NCI-H69 (cell line): ENCODE measurements at regions not wholly inside any gene's neighbourhood (a gene's known extent, or its start where the extent isn't known, plus 50 kb on each side); places are given as distances from the start of the nearest gene placed in this dataset.

Experiments
- DNase-seq: peaks from one replicate; lab custom pipeline; 2025; lab: John Stamatoyannopoulos, UW

GRCh38 chr6:146886587-146887446 is 288.0 kb downstream of the ADGB start:
- no peak for DNase-seq

DNA sequence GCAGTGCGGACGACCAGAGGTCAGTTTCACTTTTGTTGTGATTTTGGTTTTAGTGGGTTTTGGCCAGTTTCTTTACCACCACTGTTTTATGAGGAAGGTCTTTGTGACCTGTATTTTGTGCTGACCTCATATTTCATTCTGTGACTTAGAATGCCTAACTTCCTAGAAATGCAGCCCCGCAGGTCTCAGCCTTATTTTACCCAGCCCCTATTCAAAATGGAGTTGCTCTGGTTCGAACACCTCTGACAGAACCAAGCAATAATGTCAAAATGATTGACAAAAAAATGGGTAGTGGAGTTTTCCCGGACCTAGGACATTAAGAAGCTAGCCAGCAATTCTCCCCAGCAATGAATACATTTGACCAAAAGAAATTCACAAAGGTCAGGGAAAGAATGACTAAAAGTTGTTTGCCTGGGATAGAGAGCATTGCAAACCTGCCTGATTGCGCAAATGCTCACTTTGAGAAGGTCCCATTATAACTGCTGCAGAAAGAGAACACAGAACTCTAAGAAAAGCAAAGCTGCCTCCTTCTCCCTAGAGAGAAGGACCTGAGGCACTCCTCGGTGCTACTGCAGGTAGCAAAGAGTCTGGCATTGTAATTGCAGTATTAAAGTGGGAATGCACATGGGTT is 288.8 kb downstream of the ADGB start:
- DNase-seq = no peak

DNA sequence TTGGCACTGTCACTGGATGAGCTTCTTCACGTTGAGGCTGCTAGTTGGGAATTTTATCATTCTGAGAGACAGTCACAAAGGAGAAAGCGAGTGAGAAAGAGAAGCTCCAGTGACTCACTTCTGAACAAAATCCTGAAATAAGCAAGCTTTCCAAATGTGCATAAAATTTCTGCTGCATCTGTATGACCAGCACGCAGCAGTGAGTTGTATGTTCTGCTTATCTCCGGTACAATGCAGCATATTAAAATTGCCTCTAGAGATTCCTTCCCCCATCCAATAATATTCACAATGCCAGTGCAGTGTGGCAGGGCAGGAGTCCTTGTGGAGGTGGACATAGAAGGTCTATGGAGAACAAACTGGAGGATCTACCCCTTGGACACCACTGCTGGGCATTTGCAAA is 290.5 kb downstream of the ADGB start:
- DNase-seq = no peak

GRCh38 chr6:146890172-146890571 is 291.4 kb downstream of the ADGB start:
- DNase-seq = no peak

DNA sequence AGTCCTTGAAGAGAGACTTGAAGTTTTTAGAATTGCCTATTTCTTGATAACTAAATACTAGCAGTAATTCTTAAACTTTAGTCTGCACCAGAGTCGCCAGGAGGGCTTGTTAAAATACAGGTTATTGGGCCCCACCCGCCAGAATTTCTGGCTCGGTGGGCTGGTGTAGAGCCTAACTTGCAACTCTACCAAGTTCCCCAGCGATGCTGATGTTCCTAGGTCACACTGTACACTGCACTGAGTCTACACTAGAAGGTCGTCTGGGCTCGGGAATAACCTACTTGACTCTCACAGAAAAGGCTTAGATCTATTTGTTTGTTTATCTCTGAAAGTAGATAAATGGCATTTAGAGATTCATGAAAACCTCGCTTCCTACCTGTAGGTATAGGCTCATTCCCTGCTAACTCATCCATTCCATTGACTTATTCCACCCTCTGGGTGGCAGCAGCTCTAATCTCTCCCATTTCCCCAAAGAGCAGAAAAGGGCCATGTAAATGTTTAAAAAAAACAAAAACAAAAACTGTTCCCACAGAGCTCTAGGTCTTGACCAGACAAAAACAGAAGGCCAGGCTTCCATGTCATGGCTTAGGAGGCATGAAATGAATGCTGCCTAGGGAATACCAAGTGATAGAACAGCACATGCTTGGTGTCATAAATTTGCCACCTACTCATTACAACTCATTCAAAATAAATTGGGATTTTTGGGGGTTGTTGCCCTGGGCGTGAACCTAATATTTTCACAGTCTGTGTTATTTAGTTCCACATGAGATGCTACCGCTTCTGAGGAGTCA is 292.1 kb downstream of the ADGB start:
- no peak for DNase-seq

DNA sequence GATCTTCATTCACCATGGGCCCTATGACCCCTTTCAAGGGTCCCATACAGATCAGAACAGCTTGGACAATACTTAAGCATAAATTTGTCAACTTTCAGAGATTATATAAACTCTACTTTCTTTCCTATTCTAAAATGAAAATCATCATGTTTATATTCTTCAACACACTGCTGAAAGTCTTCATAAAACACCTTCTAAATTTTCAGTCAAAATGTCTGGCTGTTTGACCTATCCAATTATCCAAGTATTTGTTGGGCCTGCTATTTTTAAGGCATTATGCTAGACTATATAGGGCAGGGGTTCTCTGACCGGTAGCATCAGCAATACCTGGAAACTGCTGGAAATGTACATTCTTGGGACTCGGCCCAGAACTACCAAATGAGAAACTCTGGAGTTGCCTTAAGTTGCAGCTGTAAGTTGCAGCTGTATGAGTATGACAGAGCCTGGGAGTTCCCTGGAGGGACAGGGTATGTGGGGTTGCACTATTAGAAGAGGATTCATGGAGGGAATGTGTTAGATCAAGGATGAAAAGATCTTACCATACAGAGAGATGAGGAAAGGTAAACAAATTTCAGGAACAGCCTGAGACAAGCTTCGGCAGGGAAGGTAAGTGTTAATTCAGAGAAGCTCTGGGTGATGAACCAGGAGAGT is 293.0 kb downstream of the ADGB start:
- no peak for DNase-seq

GRCh38 chr6:146892283-146892612 is 293.5 kb downstream of the ADGB start:
- no peak for DNase-seq

- DNase-seq = no peak
Observed at GRCh38 chr6:146892613-146893401, 294.0 kb downstream of the ADGB start.

DNA sequence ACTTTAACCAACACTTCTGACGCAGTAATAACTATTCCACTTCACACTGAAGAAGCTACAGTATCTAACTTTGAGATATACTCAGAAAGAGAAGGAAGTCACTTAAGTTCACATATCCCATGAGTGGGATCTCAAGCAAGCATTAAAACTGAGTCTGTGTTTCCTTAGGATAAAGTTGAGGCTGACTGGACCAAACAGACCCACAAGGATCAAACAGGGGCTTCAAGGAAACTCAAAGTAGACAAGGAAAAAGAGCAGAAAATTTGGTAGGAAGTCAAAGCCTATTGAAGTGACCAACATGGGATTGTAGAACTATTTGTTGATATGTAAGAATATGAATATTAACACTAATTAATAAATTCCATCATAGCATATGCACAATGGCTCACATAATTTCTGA is 294.9 kb downstream of the ADGB start:
- DNase-seq = no peak

GRCh38 chr6:146894624-146895023 is 295.9 kb downstream of the ADGB start:
- DNase-seq = no peak

GRCh38 chr6:146895101-146895771 is 296.5 kb downstream of the ADGB start:
- DNase-seq = no peak

DNA sequence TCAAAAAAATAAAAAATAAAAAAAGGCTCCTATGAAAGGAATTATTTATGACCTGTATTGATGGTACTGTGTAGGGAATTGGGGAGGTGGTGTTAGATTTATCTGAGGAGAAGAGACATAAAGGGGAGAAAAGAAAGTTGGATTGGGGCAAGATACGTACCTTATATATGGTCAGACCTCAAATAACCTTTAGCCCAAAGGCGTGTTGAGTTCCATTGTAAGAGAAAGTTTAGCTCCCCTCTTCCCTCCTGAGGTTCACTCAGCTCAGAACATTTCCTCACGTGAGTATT is 296.9 kb downstream of the ADGB start:
- no peak for DNase-seq

DNA sequence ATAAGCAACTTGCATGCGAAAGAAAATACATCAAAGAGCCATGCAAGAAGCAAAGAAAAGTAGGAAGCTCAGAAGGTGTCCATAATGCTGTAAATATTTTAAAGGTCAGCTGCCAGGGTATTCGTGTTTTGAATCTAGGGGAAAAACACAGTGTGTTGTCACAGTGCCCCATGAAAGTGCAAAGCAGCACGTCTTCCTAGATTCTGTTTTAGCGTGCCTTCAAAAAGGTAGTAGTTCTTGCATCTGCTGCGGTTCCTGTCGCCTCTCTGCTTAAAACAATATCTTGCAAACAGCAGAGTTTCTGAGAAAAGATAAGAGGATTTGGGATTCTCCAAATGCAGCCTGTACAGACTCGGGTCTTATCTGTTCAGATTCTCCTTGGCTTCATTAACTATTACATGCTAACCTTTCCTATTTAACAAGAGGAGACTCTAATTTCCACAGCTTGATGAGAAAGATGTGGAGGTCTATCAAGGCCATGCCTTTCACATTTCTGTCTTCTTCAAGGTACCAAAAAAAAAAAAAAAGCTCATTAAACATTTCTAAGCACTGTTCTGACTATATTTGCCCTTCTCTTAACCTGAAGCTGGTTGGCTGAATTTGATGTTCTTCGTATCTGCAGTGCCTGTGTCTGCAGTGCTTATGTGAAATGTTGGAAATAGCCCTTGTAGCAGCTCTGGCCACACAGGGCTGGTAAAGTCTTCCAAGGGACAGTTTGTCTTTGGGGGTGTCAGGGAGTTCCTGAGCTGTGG is 297.5 kb downstream of the ADGB start:
- DNase-seq = no peak

DNA sequence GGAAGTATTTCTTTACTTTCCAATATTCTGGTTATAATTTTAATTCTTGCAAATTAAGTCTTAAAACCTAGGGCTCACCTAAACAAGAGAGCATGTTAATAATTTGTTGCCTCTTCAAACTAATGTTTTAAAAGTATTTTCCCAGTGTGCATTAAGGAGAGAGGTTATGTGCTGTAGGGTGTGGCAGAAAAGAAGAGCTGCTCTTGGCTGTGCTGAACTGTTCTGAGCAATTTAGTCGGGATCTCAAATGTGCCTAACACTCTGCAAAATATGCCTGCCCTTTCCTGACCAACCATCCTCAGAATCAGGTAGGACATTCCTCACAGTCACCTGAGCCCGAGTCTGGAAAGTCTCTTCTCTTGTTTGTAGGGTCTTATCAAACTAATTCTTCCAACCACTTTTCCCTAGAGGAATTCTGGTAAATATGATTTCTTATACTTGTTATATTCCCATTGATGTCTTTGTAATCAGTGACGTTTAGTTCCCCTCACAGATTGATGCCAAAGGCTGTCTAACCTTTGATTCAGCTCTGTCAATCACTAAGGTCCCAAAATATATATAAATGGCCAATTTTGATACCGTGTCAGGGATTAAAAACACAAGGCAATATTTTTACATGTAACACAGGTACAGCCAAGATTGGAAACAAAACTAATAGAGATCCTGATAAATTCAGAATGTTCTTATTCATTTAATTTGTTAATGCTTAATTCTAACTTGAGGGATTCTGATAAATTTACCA is 298.4 kb downstream of the ADGB start:
- no peak for DNase-seq

GRCh38 chr6:146898069-146898887 is 299.5 kb downstream of the ADGB start:
- DNase-seq = no peak

DNA sequence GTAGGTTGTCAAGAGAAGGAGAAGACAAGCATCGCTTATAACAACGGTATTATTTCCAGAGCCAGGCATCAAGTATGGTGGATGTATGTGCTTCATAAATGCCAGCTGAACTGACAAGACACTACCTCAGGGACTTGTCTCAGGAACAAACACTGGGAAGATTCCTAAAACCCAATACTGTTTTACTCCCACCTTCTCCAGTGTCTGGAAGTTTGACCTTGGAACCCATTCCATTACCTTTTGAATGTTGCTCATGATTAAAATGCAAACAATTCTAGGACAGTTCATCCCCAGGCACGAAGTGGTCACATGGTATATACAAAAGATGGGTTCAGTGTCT is 300.1 kb downstream of the ADGB start:
- no peak for DNase-seq

- DNase-seq = peak; percentile 9
Observed at GRCh38 chr6:146901940-146902816, 302.0 kb upstream of the STXBP5 start.

GRCh38 chr6:146902846-146903245 is 301.4 kb upstream of the STXBP5 start:
- DNase-seq = no peak
